H9 (cell line): ENCODE measurements at regions not wholly inside any gene's neighbourhood (a gene's known extent, or its start where the extent isn't known, plus 50 kb on each side); places are given as distances from the start of the nearest gene placed in this dataset.

Experiments used
- DNase-seq: peaks from one replicate; pipeline ENCODE4 v3.0.0-alpha.2; 2017
- H2AFZ ChIP-seq: one replicate; pipeline ENCODE4 v1.6.1; 2013; ENCODE audit warnings: mild to moderate bottlenecking, low read length, control low read depth, moderate library complexity
- H2AK5ac ChIP-seq: 2 replicates; pipeline ENCODE4 v1.6.1; 2013; ENCODE audit warnings: low read length, control low read depth, mixed read lengths; ENCODE audit not compliant: insufficient read length
- H2BK120ac ChIP-seq: one replicate; pipeline ENCODE4 v1.6.1; 2013; ENCODE audit warnings: low read depth, mild to moderate bottlenecking, low read length, control low read depth, inconsistent platforms; ENCODE audit not compliant: poor library complexity, severe bottlenecking
- H2BK12ac ChIP-seq: 2 replicates; pipeline ENCODE4 v1.6.1; 2013; ENCODE audit warnings: low read length, control low read depth, mixed read lengths, low read depth; ENCODE audit not compliant: insufficient read length
- H2BK15ac ChIP-seq: 2 replicates; pipeline ENCODE4 v1.6.1; 2013; ENCODE audit warnings: low read depth, low read length, control low read depth
- H2BK20ac ChIP-seq: one replicate; pipeline ENCODE4 v1.6.1; 2013; ENCODE audit warnings: low read depth, mild to moderate bottlenecking, low read length, control low read depth, inconsistent platforms; ENCODE audit not compliant: poor library complexity, severe bottlenecking
- H2BK5ac ChIP-seq: 2 replicates; pipeline ENCODE4 v1.6.1; 2013; ENCODE audit warnings: low read length, control low read depth, mixed read lengths; ENCODE audit not compliant: insufficient read length
- H3K14ac ChIP-seq: 2 replicates; pipeline ENCODE4 v1.6.1; 2013; ENCODE audit warnings: low read length, control low read depth; ENCODE audit not compliant: insufficient read depth
- H3K18ac ChIP-seq: 2 replicates; pipeline ENCODE4 v1.6.1; 2013; ENCODE audit warnings: low read depth, mild to moderate bottlenecking, mixed read lengths, low read length, control low read depth; ENCODE audit not compliant: insufficient read length
- H3K23ac ChIP-seq: 2 replicates; pipeline ENCODE4 v1.6.1; 2013; ENCODE audit warnings: low read length, control low read depth, mixed read lengths, low read depth; ENCODE audit not compliant: insufficient read length
- H3K23me2 ChIP-seq: 2 replicates; pipeline ENCODE4 v1.6.1; 2013; ENCODE audit warnings: low read depth, mild to moderate bottlenecking, mixed read lengths, low read length, control low read depth; ENCODE audit not compliant: insufficient read length, poor library complexity, severe bottlenecking
- H3K27ac ChIP-seq: 2 replicates; pipeline ENCODE4 v1.5.1; 2013; ENCODE audit warnings: low read length, control low read depth, mixed read lengths, low read depth; ENCODE audit not compliant: insufficient read length
- H3K27me3 ChIP-seq: 2 replicates; pipeline ENCODE4 v1.6.1; 2013; ENCODE audit warnings: low read length, control low read depth, inconsistent platforms; ENCODE audit not compliant: insufficient read depth
- H3K4ac ChIP-seq: 2 replicates; pipeline ENCODE4 v1.6.1; 2013; ENCODE audit warnings: low read depth, mild to moderate bottlenecking, control low read depth, inconsistent platforms, low read length, moderate library complexity
- H3K4me1 ChIP-seq: 2 replicates; pipeline ENCODE4 v1.6.1; 2013; ENCODE audit warnings: low read length, control low read depth, inconsistent platforms; ENCODE audit not compliant: insufficient read depth
- H3K4me2 ChIP-seq: 2 replicates; pipeline ENCODE4 v1.6.1; 2013; ENCODE audit warnings: low read length, control low read depth, mixed read lengths; ENCODE audit not compliant: insufficient read length, insufficient read depth
- H3K56ac ChIP-seq: 2 replicates; pipeline ENCODE4 v1.6.1; 2013; ENCODE audit warnings: low read depth, mild to moderate bottlenecking, mixed read lengths, low read length, control low read depth; ENCODE audit not compliant: insufficient read length
- H3K79me1 ChIP-seq: 2 replicates; pipeline ENCODE4 v1.6.1; 2013; ENCODE audit warnings: low read depth, mild to moderate bottlenecking, moderate library complexity, low read length, control low read depth, inconsistent platforms; ENCODE audit not compliant: insufficient read depth, poor library complexity, severe bottlenecking
- H3K79me2 ChIP-seq: 2 replicates; pipeline ENCODE4 v1.6.1; 2013; ENCODE audit warnings: low read length, control low read depth, inconsistent platforms; ENCODE audit not compliant: insufficient read depth
- H3K9ac ChIP-seq: 2 replicates; pipeline ENCODE4 v1.6.1; 2013; ENCODE audit warnings: low read length, control low read depth, mixed read lengths; ENCODE audit not compliant: insufficient read length; ENCODE audit errors: extremely low read depth
- H3K9me3 ChIP-seq: one replicate; pipeline ENCODE4 v1.6.1; 2013; ENCODE audit warnings: low read depth, low read length, inconsistent platforms; ENCODE audit not compliant: control insufficient read depth
- H3T11ph ChIP-seq: one replicate; pipeline ENCODE4 v1.6.1; 2013; ENCODE audit warnings: mild to moderate bottlenecking, low read length, control low read depth, inconsistent platforms
- H4K20me1 ChIP-seq: one replicate; pipeline ENCODE4 v1.6.1; 2013; ENCODE audit not compliant: control insufficient read depth, insufficient read length, insufficient read depth
- H4K5ac ChIP-seq: 2 replicates; pipeline ENCODE4 v1.6.1; 2013; ENCODE audit warnings: low read depth, mild to moderate bottlenecking, mixed read lengths, low read length, control low read depth; ENCODE audit not compliant: insufficient read length
- H4K8ac ChIP-seq: replicated peaks from 2 replicates; pipeline ENCODE4 v1.6.1; 2013; ENCODE audit warnings: low read length, control low read depth, mixed read lengths, low read depth; ENCODE audit not compliant: insufficient read length
- H4K91ac ChIP-seq: 2 replicates; pipeline ENCODE4 v1.6.1; 2013; ENCODE audit warnings: low read depth, mild to moderate bottlenecking, moderate library complexity, mixed read lengths, low read length, control low read depth; ENCODE audit not compliant: insufficient read length
- H3K27ac Mint-ChIP-seq, 3 experiments: 2 replicates in 2 of 3; 3 replicates in 1 of 3; pipeline ENCODE4 v1.8.0; 2020 to 2021; ENCODE audit warnings: mixed read lengths in 3 of 3, mild to moderate bottlenecking in 1 of 3, moderate library complexity in 1 of 3
- H3K27me3 Mint-ChIP-seq: 2 replicates; pipeline ENCODE4 v1.8.0; 2021; ENCODE audit warnings: low read depth, mild to moderate bottlenecking, moderate library complexity, mixed read lengths
- H3K36me3 Mint-ChIP-seq, 3 experiments: 2 replicates in 2 of 3; 3 replicates in 1 of 3; pipeline ENCODE4 v1.8.0; 2020 to 2021; ENCODE audit warnings: low read depth in 3 of 3, mixed read lengths in 3 of 3; ENCODE audit not compliant: insufficient read depth in 1 of 3
- H3K4me1 Mint-ChIP-seq, 2 experiments: 2 replicates each; pipeline ENCODE4 v1.8.0; 2020; ENCODE audit warnings: mixed read lengths in 2 of 2
- H3K4me3 Mint-ChIP-seq, 2 experiments: 2 replicates in 1 of 2; 3 replicates in 1 of 2; pipeline ENCODE4 v1.8.0; 2020 to 2021; ENCODE audit warnings: mild to moderate bottlenecking in 2 of 2, mixed read lengths in 2 of 2, moderate library complexity in 1 of 2
- H3K9me3 Mint-ChIP-seq, 2 experiments: 2 replicates in 1 of 2; 3 replicates in 1 of 2; pipeline ENCODE4 v1.8.0; 2020; ENCODE audit warnings: mild to moderate bottlenecking in 2 of 2, mixed read lengths in 2 of 2, moderate library complexity in 1 of 2
- WGBS: extraction: QIAGEN DNeasy Blood & Tissue Kit; methylation state at CpG from one replicate; pipeline ENCODE4 v1.1.7; 2013; ENCODE audit warnings: missing lambda C conversion rate, low lambda C conversion rate, mixed read lengths; ENCODE audit not compliant: insufficient read length; ENCODE audit errors: extremely low coverage; 5-methylcytosine and 5-hydroxymethylcytosine counted together
- TF ChIP-seq, protein P1 (sequence below): fragments of 200-600 bp; sonication (generic); conservative IDR thresholded peaks from 3 replicates; pipeline ENCODE4 v1.8.0; 2021; ENCODE audit warnings: antibody characterized with exemption, mild to moderate bottlenecking

DNA sequence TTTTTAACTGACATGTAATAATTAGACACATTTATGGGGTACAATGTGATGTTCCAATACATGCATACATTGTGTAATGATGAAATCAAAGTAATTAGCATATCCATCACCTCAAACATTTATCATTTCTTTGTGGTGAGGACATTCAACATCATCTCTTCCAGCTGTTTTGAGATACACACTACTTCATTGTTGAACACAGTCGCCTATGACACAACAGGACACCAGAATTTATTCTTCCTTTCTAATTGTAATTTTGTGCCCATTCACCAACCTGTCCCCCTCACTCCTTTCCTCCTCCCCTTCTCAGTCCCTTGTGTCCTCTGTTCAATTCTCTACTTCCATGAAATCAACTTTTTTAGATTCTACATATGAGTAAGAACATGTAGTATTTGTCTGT, 113.4 kb upstream of the CBLB start:
- H3K23me2 ChIP-seq: no peaks in the 10 kb centered on the region
- no peak overlapping the region for H2BK5ac ChIP-seq
- no peak overlapping the region for H2BK15ac ChIP-seq
- no peaks in the 10 kb centered on the region for H3K4me1 Mint-ChIP-seq
- H3K23ac ChIP-seq: no peak overlapping the region
- H3K9ac ChIP-seq: no peak overlapping the region
- peaks cover 0 to 17% (median 4%) of the 10 kb centered on the region in 3 experiments; a peak in 5 of 7 replicates for H3K36me3 Mint-ChIP-seq
- H2BK120ac ChIP-seq: no peak overlapping the region
- no peak overlapping the region for H2BK20ac ChIP-seq
- H3K4me3 Mint-ChIP-seq: no peak overlapping the region
- H2AK5ac ChIP-seq: no peak overlapping the region
- no peak overlapping the region for H3K27ac ChIP-seq
- no peaks in the 10 kb centered on the region for H3K4me1 ChIP-seq
- no peak overlapping the region for H3K4me2 ChIP-seq
- H3K27ac Mint-ChIP-seq: no peak overlapping the region; a peak in 1 of 7 replicates
- no CpG with 5 or more reads among the region's 1 CpG for WGBS
- H4K8ac ChIP-seq: no peak overlapping the region
- H4K20me1 ChIP-seq: no peaks in the 10 kb centered on the region
- H3K9me3 ChIP-seq: no peaks in the 10 kb centered on the region
- no peak overlapping the region for H3K18ac ChIP-seq
- TF ChIP-seq, protein P1, sequence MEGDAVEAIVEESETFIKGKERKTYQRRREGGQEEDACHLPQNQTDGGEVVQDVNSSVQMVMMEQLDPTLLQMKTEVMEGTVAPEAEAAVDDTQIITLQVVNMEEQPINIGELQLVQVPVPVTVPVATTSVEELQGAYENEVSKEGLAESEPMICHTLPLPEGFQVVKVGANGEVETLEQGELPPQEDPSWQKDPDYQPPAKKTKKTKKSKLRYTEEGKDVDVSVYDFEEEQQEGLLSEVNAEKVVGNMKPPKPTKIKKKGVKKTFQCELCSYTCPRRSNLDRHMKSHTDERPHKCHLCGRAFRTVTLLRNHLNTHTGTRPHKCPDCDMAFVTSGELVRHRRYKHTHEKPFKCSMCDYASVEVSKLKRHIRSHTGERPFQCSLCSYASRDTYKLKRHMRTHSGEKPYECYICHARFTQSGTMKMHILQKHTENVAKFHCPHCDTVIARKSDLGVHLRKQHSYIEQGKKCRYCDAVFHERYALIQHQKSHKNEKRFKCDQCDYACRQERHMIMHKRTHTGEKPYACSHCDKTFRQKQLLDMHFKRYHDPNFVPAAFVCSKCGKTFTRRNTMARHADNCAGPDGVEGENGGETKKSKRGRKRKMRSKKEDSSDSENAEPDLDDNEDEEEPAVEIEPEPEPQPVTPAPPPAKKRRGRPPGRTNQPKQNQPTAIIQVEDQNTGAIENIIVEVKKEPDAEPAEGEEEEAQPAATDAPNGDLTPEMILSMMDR: no peak
- DNase-seq: no peak
- H2AFZ ChIP-seq: no peak overlapping the region
- no peaks in the 10 kb centered on the region for H3K79me1 ChIP-seq
- H3K79me2 ChIP-seq: no peaks in the 10 kb centered on the region
- no peak overlapping the region for H3K56ac ChIP-seq
- no peak overlapping the region for H3K4ac ChIP-seq
- H4K91ac ChIP-seq: no peak overlapping the region
- H3K14ac ChIP-seq: no peak overlapping the region
- no peak overlapping the region for H4K5ac ChIP-seq
- H3K9me3 Mint-ChIP-seq: peaks cover 14 to 16% of the 10 kb centered on the region in 2 experiments
- no peak overlapping the region for H3T11ph ChIP-seq
- no peak overlapping the region for H2BK12ac ChIP-seq
- H3K27me3 Mint-ChIP-seq: no peaks in the 10 kb centered on the region; the same call in 1 of the 2 replicates
- H3K27me3 ChIP-seq: no peaks in the 10 kb centered on the region
